ENCODE measurements at regions not wholly inside any gene's neighbourhood (a gene's known extent, or its start where the extent isn't known, plus 50 kb on each side); places are given as distances from the start of the nearest gene placed in this dataset.
A peak's percentile ranks its signal among the peaks of the same experiment; 100 is the strongest.
"Not testable (repeated sequence)": the region's sequence is repeated elsewhere in the genome, so short reads cannot be mapped to it uniquely, and the experiment has no call there.

GRCh38 chr5:142259758-142260157 is 65.1 kb downstream of the SPRY4 start:
- DNase-seq, result no peak

DNA sequence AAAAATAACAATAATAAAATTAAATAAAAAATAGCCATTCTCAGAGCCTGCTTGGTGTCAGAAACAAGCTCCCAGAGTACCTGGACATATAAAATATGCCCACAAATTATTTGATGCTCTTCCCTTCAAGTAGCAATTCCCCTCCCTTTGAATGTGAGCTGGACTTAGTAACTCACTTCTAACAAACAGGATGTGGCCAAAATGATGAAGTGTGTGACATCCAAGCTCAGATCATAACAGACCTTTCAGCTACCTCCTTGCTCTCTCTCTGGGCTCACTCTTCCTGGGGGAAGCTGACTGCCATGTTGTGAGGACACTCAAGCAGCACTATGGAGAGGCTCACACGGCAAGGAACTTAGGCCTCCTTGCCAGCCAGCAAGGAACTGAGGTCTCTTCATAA is 69.0 kb downstream of the SPRY4 start:
- DNase-seq, result no peak

- DNase-seq, result no peak
These were observed 70.4 kb downstream of the SPRY4 start for GRCh38 chr5:142254431-142254830.

DNA sequence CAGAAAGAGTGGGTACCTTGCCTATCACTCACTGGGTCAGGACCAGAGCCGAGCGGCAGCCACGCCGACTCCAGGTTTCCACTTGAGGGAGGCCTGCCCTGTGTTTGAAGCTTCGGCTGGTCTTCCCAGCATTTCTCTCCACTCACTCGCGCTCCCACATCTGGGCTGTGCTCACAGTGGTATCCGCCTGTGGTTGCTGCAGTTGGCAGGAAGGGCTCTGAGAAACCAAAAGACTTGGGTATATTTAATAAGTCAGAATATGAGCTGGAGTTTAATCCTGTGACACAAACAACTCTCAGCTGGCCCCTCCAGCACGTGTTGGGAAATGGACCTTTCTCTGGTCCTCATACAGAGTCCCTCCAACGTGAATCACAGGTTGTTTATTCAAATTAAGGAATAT is 70.9 kb downstream of the SPRY4 start:
- DNase-seq, result no peak

DNA sequence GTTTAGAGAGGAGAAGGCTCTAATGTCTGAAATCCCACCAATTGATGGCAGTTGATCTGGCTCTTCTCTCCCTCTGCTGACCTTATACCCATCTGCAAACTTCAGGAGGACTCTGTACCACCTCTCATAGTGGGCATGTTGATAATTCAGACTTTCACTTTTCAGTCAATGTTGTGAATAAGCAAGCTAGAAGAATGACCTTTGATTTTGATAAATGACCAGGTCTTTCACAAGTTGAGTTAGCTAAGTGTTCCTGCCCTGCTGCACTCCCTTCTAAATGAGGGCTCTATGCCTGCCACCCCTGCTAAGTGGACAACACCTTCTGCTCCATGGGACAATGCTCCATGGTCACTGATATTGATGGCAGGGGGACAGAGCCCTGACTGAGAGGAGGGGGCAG is 74.7 kb downstream of the SPRY4 start:
- no peak for DNase-seq

DNA sequence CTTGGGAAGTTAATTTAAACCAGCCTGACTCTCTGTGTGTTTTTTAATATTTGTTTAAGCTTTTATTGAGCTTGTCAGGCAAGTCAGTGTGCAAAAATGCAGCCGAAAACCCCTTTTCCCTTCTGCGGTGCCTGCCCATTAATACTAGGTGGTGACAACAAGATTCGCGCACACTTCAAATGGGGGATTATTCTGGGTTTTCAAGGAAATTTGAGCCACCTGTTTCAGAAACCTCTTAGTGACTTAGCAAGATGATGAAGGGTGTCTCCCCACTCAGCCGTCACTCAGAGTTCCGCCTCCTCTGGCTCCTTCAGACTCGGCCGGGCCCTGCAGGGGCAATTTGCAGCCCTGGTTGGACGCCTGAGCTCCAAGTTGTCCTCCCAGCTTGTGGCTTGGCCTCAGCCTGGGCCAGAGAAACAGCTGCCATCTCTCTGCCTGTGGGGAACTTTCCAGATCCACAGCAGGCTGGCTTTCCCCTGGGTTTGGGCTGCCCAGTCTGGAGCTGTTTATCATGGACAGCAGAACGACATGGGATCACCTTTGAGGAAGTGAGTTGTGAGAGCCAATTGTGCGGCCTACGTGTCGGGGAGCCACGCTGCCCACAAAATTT is 75.9 kb downstream of the SPRY4 start:
- peak; percentile 66 to 88 for DNase-seq

DNA sequence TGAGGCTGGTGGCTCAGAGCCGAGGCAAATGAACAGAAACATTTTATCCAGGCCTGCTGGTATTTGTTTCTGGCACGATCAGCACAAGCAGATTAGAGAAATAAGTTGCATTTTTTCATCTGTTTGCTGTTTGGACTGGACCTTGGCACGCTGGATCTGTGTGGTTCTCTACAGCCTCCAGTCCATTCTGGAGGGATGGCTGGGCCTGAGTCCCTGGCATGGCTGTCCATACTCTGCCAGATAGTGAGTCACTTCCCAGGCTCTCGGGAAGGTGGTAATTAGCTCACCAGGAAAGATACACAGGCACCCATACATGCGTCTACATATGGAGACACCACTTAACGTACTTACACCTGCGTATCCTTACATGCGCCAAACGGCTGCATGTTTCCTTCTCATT is 78.6 kb downstream of the SPRY4 start:
- no peak for DNase-seq

DNA sequence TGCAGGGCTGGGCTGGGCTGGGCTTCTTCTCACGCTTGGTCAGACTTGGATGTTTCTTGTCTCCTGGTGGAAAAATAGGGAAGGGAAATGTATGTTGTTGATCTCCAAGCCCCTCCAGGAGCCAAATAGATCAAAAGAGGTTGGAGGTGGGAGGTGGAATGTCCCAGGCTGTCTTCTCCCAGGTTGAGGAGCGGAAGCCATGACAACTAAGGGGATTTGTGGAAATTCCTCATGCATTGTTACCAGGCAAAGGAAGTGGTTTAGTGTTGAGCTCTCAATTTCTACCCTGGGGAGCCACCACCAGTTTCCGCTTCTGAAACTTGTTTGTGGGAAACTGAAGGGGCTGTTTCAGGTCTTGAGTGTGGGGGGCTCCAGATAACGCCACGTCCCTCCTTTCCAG is 79.0 kb downstream of the SPRY4 start:
- DNase-seq, result no peak

- no peak for DNase-seq
These were observed 80.4 kb downstream of the SPRY4 start for GRCh38 chr5:142244440-142244839.

- no peak for DNase-seq
These were observed 82.5 kb downstream of the SPRY4 start for GRCh38 chr5:142242272-142242671.

DNA sequence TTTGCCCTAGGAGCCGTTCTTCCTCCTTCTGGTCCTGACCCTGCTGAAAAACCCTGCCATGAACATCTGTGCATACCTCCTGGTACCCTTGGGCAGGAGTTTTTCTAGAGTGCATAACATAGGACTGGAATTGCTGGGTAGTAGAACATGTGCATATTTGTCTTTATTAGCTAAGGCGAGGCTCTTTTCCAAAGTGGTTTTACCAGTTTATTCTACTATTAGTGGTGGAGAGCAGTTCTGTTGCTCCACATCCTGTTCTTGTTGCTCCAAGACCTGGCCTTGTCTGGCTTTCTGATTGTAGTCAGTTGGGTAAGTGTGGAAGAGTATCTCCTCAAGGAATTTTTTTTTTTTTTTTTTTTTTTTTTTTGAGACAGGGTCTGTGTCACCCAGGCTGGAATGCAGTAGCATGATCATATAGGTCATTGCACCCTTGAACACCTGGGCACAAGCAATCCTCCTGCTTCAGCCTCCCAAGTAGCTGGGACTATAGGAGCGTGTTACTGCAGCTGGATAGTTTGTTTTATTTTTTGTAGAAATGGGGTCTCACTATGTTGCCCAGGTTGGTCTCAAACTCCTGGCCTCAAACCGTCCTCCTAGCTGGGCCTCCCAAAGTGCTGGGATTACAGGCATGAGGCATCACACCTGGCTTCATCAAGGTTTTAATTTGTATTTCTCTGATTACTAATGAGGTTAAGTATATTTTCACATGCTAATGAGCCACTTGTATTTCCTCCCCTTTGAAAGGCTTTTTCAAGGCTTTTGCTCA is 85.2 kb downstream of the SPRY4 start:
- no peak for DNase-seq

GRCh38 chr5:142237707-142238106 is 87.1 kb downstream of the SPRY4 start:
- no peak for DNase-seq

DNA sequence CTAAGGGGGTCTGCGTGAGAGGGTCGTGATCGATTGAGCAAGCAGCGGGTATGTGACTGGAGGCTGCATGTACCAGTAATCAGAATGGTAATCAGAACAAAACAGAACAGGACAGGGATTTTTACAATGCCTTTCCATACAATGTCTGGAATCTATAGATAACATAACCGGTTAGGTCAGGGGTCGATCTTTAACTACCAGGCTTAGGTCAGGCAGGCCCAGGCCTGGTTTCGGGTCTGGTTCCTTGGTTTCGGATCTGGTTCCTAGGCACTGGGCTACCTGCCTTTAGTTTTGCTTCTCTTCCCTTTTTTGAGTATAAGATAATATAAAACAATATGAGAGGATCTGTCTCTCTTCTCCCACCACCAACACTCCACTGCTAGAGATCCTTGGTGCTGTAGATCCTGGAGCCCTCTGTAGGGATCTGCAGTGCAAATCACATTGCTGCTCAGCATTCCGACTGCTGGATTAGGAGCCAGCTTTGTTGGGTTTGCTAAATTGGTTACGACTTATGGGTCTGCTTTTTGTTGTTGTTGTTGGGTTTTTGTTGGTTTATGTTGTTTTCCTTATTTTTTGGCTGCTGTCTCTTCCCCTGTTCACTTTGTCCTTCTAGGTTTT is 88.0 kb downstream of the SPRY4 start:
- DNase-seq, result not testable (repeated sequence)

- DNase-seq, result no peak
These were observed 88.8 kb downstream of the SPRY4 start for GRCh38 chr5:142235870-142236672.

DNA sequence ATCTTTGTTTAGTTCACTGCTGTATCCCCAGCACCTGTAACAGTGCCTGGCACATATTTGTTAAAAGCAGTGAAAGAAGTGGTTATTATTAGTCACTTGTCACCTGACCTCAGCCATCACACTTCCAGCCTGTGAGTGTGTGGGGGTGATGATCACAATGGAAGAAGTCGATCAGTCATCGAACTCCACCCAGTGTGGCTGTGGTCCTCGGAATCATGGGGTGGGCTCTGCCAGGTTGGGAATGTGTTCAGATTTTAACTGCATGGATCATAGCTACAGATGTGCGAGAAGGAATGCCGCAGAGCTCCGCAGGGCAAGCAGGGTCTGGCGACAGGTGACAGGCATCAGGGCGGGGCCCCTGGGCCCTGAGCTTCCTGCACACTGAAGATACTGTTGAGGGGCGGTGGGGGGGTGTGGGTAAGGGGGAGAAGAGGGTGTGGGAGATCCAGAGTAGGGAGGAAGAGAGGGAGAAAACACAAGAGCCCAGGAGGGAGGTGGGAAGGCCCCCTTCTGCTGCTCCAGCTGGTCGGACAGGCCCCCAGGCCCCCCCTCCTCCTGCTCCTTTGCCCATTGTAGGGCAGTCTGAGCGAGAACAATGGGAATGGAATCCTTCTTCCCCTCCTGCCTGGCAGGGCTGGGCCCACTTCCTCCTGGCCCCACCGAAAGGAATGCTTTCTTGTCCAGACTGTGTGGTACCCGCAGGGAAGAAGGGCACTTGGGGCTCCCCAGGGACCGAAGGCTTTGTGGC is 89.6 kb downstream of the SPRY4 start:
- peak in 1 of 2 experiments; percentile 39 for DNase-seq

DNA sequence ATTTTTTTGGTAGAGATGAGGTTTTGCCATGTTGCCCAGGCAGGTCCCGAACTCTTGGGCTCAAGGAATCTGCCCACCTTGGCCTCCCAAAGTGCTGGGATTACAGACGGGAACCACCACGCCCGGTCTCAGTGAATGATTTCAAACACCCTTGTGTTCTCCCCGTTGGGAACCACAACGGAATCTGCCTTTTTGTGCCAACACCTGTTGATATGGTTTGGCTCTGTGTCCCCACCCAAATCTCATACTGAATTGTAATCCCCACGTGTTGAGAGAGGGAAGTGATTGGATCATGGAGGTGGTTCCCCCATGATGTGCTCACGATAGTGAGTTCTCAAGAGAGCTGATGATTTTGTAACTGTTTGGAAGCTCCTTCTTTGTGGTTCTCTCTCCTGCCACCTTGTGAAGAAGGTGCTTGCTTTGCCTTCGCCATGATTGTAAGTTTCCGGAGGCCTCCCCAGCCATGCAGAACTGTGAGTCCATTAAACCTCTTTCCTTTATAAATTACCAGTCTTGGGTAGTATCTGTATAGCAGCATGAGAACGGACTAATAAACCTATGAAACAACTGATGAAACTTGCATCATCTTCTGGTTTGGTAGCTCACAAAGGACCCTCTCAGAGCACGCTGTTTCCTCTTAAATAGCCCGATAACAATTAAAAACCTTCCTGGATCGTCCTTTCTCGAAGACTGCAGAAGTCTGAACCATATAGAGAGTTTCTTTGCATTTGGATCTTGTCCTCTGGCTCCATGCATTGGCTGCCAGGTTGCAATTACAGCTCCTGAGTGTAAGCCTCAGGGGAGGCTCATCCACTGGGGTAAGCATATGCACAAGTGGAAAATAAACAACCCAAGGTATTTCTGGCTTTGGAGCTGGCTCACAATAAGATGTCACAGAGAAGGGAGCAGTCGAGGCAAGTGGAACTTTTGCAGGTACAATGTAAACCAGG is 91.5 kb downstream of the SPRY4 start:
- DNase-seq, result no peak

GRCh38 chr5:142230949-142231348 is 93.9 kb downstream of the SPRY4 start:
- not testable (repeated sequence) for DNase-seq

DNA sequence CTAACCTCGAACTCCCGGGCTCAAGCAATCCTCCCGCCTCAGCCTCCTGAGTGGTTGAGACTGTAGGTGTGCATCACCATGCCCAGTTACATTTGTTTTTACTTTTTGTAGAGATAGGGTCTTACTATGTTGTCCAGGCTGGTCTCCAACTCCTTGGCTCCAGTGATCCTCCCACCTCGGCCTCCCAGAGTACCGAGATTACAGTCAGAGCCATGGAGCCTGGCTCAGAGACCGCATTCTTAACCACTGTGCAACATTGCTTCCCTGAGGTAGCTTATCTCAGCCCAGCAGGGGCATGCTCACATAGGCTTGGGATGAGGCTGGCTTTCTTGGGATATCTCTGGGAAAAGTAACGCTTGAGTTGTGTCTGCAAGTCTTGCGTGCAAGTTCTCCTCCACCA is 99.7 kb downstream of the SPRY4 start:
- DNase-seq, result no peak

DNA sequence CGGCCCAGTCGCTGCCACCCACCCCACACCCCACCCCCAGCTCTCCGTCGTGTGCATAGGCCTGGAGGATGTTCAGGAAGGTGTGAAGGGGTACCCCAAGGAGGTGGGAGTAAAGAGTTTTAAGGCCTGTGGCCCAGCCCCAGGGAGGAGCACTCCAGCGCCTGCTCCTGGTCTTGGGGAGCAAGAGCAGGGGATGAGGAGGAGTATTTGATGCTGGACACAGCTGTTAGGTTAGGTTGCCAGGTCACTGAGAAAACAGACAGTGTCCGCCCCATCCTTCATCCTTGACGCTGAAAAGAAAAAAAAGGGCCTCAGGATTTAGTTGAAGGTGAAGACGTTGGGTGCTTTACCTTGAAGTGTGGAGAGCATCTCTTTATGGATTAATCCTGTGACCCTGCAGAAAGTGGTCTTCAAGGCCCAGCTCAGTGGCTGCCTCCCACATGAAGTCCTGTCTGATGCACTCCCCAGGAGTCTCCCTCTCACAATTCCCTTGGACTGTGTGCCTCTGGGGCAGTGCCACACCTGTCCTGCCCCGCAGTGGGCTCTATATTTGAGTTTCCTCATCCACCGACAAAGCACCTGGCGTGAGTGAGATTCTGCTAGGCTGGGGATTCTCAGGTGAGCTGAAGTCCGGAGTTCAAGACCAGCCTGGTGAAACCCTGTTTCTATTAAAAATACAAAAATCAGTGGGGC is 101.8 kb downstream of the SPRY4 start:
- no peak for DNase-seq

- no peak for DNase-seq
These were observed 102.5 kb downstream of the SPRY4 start for GRCh38 chr5:142222225-142222865.

Measured in NCI-H524 (cell line).